RCC 7860 (cell line): ENCODE measurements at regions not wholly inside any gene's neighbourhood (a gene's known extent, or its start where the extent isn't known, plus 50 kb on each side); places are given as distances from the start of the nearest gene placed in this dataset.

Experiments used
- DNase-seq: peaks from one replicate; pipeline ENCODE4 v3.0.0-alpha.2; 2015; ENCODE audit warnings: low spot score
- FAIRE-seq: peaks from 2 replicates; lab custom pipeline; 2012; peaks lifted over from hg19 to GRCh38; lab: Jason Lieb, UNC

GRCh38 chr10:45180946-45181875 lies 134.2 kb downstream of the OR13A1 start:
- FAIRE-seq (no peak), DNase-seq (no peak)

- FAIRE-seq: no peak
- DNase-seq: no peak
These were observed 132.2 kb downstream of the OR13A1 start for GRCh38 chr10:45183174-45183573.

- DNase-seq (no peak), FAIRE-seq (no peak)
These were observed 117.5 kb downstream of the OR13A1 start for GRCh38 chr10:45197816-45198485.

GRCh38 chr10:45198486-45199204 lies 116.8 kb downstream of the OR13A1 start:
- no peak for FAIRE-seq
- no peak for DNase-seq

GRCh38 chr10:45199205-45199740 lies 116.1 kb downstream of the OR13A1 start:
- FAIRE-seq (no peak), DNase-seq (no peak)

GRCh38 chr10:45201271-45201670 lies 114.1 kb downstream of the OR13A1 start:
- DNase-seq (no peak), FAIRE-seq (no peak)

GRCh38 chr10:45202242-45202641 lies 113.2 kb downstream of the OR13A1 start:
- FAIRE-seq (no peak), DNase-seq (no peak)

- DNase-seq (no peak), FAIRE-seq (no peak)
These were observed 110.2 kb downstream of the OR13A1 start for GRCh38 chr10:45204954-45205775.

GRCh38 chr10:45209888-45210287 lies 105.5 kb downstream of the OR13A1 start:
- FAIRE-seq: no peak
- DNase-seq: no peak

GRCh38 chr10:45211576-45211975 lies 103.8 kb downstream of the OR13A1 start:
- no peak for DNase-seq
- no peak for FAIRE-seq

- FAIRE-seq: no peak
- DNase-seq: no peak
These were observed 96.0 kb downstream of the OR13A1 start for GRCh38 chr10:45219416-45219815.

- DNase-seq: no peak
- no peak for FAIRE-seq
These were observed 94.5 kb downstream of the OR13A1 start for GRCh38 chr10:45220931-45221330.

- FAIRE-seq: no peak
- no peak for DNase-seq
These were observed 91.1 kb downstream of the OR13A1 start for GRCh38 chr10:45224219-45224841.

GRCh38 chr10:45227042-45227441 lies 88.4 kb downstream of the OR13A1 start:
- no peak for DNase-seq
- no peak for FAIRE-seq

GRCh38 chr10:45227456-45227855 lies 88.0 kb downstream of the OR13A1 start:
- DNase-seq (no peak), FAIRE-seq (no peak)

GRCh38 chr10:45229823-45230222 lies 85.6 kb downstream of the OR13A1 start:
- FAIRE-seq: no peak
- DNase-seq: no peak

- DNase-seq: peak; percentile 55
These were observed 80.1 kb downstream of the OR13A1 start for GRCh38 chr10:45235260-45235769.

GRCh38 chr10:45235798-45236220 lies 79.6 kb downstream of the OR13A1 start:
- no peak for DNase-seq
- no peak for FAIRE-seq

More at GRCh38 chr10:45235260-45235769, 80.1 kb downstream of the OR13A1 start:
- FAIRE-seq: peak; percentile 54

GRCh38 chr10:45238896-45239295 lies 76.5 kb downstream of the OR13A1 start:
- no peak for DNase-seq
- no peak for FAIRE-seq

- FAIRE-seq (no peak), DNase-seq (no peak)
These were observed 75.8 kb downstream of the OR13A1 start for GRCh38 chr10:45239642-45240041.
